ENCODE measurements at regions not wholly inside any gene's neighbourhood (a gene's known extent, or its start where the extent isn't known, plus 50 kb on each side); places are given as distances from the start of the nearest gene placed in this dataset.

DNA sequence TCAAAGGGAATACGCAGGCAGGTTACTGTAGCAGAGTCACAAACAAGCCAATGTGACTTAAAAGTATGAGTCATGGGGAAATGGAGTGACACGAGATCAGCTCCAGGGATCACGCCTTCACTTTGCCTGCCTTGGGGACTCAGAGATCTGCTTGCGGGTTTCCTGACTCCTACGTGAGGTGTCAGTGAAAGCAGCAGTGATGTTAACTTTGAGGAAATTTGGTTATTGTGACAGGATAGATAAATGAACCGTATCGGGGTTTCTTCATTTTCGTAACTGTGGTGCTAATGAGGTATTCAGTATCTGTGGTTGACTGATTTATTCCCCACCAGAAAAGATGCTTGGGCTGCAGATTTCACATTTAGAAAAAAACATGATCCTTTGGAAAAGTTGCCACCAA is 383.3 kb upstream of the ZFP42 start:
- TF ChIP-seq, protein P1, sequence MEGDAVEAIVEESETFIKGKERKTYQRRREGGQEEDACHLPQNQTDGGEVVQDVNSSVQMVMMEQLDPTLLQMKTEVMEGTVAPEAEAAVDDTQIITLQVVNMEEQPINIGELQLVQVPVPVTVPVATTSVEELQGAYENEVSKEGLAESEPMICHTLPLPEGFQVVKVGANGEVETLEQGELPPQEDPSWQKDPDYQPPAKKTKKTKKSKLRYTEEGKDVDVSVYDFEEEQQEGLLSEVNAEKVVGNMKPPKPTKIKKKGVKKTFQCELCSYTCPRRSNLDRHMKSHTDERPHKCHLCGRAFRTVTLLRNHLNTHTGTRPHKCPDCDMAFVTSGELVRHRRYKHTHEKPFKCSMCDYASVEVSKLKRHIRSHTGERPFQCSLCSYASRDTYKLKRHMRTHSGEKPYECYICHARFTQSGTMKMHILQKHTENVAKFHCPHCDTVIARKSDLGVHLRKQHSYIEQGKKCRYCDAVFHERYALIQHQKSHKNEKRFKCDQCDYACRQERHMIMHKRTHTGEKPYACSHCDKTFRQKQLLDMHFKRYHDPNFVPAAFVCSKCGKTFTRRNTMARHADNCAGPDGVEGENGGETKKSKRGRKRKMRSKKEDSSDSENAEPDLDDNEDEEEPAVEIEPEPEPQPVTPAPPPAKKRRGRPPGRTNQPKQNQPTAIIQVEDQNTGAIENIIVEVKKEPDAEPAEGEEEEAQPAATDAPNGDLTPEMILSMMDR (IDR thresholded peaks at IDR 0.05), result no peak
- TF ChIP-seq POLR2A (IDR thresholded peaks at IDR 0.05), result no peak
